NCI-H82 treated with DMSO at 0.1 percent for 48 hours (cell line): ENCODE measurements at regions not wholly inside any gene's neighbourhood (a gene's known extent, or its start where the extent isn't known, plus 50 kb on each side); places are given as distances from the start of the nearest gene placed in this dataset.
"Not testable (repeated sequence)": the region's sequence is repeated elsewhere in the genome, so short reads cannot be mapped to it uniquely, and the experiment has no call there.

Experiments used
- DNase-seq: peaks from one replicate; lab custom pipeline; 2025; ENCODE audit not compliant: unreplicated experiment; lab: John Stamatoyannopoulos, UW

DNA sequence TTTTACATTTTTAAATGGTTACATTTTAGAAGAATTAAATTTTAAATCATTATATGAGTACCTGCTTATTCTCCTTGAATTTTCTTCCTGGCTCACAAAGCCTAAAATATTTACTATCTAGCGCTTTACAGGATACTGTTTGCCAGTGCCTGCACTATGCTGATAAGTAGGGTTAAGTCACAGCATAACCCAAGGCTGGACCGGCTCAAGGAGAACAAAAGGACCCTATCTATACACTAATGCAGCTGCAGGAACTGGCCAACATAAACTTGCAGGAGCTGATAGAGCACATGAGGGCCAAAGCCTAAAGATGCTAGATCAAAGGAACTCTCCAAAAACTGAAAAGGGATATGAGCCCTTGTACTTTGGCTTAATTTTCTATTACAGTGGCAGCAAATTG is 1086.9 kb upstream of the TMPRSS15 start:
- DNase-seq, result no peak

DNA sequence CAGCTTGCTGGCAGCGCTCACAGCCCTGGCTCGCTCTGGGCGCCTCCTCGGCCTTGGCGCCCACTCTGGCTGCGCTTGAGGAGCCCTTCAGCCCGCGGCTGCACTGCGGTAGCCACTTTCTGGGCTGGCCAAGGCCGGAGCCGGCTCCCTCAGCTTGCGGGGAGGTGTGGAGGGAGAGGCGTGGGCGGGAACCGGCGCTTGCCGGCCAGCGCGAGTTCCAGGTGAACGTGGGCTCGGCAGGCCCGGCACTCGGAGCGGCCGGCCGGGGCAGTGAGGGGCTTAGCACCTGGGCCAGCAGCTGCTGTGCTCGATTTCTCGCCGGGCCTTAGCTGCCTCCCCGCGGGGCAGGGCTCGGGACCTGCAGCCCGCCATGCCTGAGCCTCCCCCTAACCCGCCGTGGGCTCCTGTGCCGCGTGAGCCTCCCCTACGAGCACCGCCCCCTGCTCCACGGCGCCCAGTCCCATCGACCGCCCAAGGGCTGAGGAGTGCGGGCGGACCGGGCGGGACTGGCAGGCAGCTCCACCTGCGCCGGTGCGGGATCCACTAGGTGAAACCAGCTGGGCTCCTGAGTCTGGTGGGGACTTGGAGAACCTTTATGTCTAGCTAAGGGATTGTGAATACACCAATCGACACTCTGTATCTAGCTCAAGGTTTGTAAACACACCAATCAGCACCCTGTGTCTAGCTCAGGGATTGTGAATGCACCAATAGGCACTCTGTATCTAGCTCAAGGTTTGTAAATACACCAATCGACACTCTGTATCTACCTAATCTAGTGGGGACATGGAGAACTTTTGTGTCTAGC is 1090.1 kb upstream of the TMPRSS15 start:
- not testable (repeated sequence) for DNase-seq

DNA sequence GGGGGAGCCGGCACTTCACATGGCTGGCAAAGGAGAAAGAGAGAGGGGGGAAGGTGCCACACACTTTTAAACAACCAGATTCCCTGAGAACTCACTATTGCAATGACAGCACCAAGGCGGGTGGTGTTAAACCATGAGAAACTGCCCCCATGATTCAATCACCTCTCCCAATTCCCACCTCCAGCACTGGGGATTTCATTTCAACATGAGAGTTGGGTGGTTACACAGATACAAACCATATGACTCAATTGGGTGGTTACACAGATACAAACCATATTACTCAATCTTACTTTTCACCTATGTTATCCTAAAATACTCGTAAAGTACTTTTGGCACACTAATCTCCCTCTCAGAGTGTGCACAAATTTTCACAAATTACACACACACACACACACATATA is 1097.5 kb upstream of the TMPRSS15 start:
- DNase-seq, result no peak

DNA sequence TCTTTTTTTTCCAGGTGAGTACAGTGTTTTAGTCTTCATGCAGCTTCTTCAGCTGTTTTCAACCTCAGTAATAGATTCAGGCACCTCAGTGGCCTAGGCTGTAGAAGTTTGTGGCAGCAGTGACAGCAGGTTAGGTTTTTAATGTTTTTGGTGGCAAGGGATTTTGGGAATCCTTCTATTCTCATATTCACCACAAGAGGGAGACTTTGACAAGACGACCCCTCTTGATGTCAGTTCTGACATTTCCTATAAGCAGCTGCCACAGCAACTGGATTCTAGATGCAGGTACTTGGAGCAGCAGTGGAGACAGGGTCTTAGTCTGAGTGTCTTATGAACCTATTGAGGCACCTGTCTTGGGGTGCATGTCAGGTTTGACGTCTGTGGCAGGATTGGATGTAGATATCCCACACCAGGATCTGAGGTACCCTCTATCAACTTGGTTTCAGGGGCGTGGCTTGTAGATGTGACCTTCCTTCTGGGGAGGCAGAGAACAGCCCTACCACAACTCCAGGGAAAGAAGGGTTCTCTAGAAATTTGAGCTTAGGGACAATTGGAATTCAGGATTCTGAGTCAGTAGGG is 1104.2 kb upstream of the TMPRSS15 start:
- DNase-seq, result no peak

DNA sequence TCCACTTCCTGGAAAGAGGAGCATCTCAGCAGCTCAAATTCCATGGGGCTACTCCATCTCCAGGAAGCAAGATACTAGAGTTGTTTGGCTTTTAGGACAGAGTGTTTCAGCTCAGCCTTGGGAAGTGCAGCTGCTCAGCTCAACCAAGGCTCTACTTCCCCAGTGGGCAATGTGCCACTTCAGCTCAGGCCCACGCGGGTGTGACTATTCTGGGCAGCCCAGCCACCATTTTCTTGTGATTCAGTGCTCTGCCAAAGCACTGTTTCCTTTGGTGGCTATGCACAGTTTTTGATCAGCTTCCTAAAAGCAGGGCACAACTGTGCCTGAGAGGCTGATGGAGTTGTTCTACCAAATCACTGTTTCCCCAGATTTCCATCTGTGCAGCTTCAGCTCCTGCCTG is 1104.9 kb upstream of the TMPRSS15 start:
- no peak for DNase-seq

DNA sequence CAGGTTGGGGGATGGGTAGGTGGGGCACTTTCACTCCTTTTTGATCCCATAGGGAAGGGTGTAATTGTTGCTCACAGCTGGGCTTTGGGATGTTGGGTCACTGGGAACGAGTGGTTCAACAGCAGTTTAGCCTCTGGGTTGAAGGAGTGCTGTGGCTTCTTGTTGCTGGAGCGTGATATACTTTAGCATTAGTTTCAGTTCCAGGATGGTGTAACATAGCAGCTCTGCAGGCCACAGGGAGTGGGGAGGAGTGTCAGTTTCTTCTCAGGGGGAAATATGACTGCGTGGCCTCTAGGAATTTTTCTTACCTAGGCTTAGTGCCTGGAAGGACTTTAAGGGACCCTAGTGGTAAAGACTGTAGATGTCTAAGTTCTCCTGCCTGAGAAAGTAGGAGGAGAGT is 1105.3 kb upstream of the TMPRSS15 start:
- no peak for DNase-seq

DNA sequence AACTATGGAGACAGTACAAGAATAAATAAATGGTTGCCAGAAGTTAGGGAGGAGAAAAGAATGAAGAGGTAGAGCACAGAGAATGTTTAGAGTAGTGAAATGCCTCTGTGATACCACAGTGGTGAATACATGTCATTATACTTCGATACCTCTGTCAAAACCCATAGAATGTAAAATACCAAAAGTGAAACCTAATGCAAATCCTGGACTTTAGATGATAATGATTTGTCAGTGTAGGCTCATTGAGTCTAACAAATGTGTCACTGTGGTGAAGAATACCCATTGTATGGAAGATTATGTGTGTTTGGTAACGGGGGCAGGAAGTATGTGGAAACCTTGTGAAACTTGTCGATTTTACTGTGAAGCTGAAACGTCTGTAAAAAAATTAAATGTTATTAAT is 1106.5 kb upstream of the TMPRSS15 start:
- DNase-seq, result no peak

DNA sequence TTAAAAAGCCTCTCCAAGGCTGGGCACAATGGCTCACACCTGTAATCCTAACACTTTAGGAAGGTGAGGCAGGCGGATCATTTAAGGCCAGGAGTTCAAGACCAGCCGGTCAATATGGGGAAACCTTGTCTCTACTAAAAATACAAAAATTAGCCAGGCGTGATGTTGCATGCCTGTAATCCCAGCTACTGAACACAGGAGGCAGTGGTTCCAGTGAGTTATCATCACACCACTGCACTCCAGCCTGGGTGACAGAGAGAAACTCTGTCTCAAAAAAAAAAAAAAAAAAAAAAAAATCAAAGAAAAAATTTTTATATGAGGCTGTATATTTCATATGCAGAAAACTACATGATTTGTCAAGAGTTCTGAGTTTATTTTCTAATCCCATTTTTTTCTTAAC is 1107.1 kb upstream of the TMPRSS15 start:
- no peak for DNase-seq

DNA sequence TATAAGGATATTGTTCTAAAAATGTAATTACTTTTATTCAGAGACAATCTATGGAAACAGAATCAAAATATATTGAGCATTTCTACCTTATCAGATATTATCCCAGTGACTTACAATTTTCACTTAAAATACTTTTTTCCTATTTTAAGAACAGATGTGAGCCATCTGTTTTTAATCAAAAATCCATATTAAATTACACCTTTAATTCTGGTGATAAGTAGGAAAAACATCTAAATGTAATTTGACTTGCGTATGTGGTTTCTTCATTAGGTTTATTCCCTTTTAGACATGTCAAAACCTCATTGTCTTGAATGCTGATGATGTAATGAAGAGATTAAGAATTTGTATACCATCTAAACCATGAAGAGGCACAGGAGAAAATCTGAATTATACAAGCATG is 1118.8 kb upstream of the TMPRSS15 start:
- no peak for DNase-seq

DNA sequence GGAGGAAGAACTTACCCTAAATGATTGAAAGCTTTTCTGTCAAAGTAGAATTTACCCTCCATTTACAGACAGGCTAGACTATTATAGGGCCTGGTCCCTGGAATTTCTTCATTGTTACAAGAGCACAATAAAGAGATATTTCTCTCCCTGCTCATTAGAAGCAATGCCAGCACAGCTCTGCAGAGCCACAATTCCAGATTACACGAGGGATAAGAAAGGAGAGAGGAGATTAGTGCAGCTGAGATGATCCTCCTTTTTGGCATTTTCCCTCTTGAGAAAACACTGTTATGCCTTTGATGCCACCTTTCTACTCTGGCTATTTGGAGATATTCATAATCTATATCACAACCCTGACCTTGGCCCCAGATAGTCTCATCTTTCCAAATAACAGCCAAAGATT is 1119.5 kb upstream of the TMPRSS15 start:
- DNase-seq, result no peak

DNA sequence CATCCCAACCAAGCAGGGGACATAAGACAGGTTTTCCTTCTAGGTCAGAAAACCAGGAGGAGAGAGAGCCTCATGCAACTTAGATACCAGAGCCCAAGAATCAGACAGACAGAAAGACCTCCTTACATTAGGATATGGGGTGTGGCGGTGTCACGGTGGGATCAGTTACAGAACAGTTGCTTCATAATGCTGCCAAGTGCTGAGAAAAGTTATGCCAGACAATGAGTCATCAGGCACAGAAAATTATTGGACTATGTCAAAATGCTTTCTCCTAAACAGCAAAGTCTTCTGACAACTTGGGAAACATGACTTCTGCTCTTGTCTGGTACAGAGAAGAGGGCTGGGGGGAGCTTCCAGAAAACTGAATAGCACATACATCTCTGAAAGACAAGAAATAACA is 1120.2 kb upstream of the TMPRSS15 start:
- DNase-seq, result no peak

DNA sequence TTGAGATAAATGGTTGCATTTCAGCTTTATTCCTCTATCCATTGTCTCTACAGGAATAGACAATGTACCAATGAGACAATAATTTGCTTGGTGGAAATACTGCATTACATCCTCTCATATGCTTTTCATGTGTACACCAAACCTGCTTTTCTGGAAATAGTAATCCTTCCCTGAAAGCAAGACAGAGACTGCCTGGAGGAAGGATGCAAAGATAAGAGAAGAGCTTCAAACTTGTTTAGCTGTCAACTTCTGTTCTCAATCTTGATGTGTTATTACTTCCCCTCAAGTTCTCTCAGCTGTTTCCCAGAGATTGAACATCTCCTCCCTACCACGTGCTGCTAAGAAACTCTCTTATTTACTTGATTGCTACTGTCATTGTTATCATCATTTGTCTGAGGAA is 1125.4 kb upstream of the TMPRSS15 start:
- DNase-seq, result no peak

DNA sequence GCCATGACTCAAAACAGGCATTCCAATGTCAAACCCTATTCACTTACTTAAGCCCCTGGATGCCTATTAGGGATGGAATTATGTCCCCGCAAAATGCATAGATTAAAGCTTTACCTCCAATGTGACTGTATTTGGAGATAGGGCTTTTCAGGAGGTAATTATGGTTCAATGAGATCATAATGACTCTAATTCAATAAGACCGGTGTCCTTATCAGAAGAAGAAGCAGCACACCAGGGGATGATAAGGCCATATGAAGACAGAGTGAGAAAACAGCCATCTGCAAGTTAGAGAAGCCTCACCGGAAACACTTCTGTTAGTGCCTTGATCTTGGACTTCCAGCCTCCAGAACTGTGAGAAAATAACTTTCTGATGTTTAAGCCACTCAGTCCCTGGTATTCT is 1131.8 kb upstream of the TMPRSS15 start:
- no peak for DNase-seq

DNA sequence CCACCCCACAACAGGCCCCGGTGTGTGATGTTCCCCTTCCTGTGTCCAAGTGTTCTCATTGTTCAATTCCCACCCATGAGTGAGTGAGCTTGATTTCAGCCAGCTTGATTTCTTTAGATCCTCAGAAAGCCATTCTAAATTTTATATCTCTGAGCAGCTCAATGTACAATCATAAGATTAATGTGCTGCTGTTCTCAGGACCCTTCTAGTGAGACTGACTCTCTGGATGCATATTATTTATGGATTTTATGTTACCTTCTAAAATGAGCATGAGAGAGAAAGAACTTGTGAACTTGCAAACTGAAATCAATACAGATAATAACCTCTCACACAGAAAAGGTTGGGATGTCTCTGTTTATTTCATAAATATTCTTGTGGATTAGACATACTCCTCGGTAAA is 1133.5 kb upstream of the TMPRSS15 start:
- no peak for DNase-seq

DNA sequence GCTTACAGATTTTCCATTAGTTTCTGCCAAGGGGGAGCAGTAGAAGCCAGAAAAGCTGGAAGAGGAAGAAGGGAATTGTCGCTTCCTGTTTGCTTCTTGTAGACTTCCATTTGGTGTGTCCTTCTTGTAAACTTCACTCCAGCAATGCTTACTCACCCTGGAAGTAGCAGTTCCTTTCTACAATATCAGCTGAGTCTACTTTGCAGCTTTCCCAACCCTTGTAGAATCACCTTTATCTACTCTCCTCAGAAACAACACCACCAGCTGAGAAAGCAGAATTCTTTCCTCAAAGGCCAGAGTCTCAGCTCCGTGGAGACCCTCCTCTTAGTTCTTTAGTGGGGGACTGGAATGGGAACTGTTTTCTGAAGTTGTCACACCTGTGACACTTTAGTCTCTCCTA is 1136.7 kb upstream of the TMPRSS15 start:
- no peak for DNase-seq

DNA sequence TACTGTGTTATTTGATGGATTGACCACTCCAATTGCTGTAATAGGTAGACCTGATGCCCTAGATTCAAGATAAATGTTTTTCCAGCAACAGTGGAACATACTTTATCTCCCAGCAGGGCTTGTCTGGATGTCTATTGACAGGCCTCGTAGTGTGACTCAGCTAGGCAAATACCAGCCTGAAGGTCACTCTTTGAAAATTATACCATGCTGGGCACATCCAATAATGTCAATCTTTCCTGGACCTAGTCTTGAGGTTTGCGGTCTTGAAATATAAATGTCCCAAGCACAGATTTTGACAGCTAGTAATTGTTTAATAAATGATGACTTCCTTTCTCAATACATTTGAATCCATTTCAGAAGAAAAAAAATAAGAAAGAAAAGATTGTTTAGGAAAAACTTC is 1138.0 kb upstream of the TMPRSS15 start:
- DNase-seq, result no peak

DNA sequence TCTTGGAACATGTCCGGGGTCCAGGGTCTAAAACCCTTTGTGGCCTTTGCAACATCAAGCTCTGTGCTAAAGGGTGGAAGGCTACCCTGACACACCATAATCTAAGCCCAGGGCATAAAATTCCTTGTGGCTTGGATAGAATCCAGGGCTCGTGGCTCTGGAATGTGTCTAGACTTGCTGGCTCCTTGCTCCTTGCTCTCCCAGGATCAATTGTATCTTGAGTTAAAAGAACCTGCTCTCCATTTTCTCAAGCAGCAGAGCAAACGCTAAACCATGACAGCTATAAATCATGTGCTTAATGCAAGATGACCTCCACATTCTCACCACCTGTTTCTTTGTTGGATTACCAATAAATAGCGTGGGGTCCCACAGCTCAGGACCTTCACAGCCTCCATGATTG is 1140.9 kb upstream of the TMPRSS15 start:
- DNase-seq, result not testable (repeated sequence)

DNA sequence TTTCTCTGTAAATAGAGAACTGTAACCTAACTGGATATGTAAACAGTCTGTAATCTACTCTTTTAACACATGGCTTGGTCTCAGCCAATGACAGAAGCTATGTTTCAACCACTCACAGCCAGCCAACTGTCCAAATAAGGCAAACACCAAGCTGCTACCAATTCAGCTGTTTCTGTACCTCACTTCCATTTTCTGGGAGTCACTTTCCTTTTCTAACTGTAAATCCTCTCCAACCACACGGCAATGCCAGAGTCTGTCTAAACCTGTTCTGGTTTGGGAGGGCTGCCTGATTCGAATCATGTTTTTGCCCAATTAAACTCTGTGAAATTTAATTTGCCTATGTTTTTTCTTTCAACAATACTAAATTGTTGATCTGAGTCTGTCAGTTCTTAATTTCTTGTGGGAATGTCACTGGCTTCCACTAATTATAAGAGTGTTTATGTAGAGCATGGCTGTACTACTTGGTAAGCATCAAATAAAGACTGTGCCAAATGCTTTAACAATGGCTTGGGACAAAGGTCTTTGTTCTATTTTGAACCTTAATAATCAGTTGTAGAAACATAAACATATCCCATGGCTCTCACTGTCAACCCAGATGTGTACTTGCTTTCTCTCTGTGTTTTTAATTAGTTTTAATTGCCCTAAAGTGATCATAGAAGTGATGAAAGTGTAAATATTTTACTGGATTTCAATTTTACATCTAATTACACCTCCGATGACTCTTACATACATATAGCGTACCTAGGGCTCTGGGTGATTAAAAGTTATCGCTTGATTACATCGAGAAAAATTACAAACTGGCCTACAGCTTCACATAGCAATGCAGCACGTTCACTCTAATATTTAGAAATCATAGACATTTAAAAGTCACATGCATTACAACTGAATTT is 1144.6 kb upstream of the TMPRSS15 start:
- no peak for DNase-seq

DNA sequence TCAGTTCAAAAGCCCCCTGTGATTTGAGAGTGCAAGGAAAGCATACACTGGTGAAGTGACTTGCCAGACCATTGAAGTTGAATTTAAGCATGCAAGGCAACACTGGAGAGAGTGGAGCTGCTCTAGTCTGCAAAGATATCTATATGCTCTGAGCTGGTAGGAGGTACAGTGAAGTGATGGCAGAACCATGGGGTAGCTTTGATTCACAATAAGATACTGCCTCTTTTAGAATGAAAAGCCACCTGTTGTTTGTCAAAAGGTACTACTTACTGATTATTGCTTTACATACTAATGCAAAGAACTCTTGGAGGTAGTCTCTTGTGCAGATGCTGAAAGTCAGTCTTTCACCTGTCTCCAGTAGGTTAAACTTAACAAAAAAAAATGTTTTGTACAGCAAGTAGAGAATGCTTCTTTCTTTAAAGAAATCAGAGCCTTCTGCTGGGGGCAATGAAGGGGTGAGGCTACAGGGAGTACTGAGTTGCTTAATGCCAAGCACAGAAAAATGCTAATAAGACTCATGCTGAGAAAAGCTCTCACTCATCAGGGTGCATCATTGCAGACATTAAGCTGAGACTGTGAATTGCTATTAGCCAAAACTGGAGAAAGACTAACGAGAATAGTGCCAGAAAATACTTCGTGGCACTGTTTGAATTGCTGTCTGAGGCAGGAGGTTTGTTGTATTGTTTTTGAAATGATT is 1150.5 kb upstream of the TMPRSS15 start:
- DNase-seq, result no peak

DNA sequence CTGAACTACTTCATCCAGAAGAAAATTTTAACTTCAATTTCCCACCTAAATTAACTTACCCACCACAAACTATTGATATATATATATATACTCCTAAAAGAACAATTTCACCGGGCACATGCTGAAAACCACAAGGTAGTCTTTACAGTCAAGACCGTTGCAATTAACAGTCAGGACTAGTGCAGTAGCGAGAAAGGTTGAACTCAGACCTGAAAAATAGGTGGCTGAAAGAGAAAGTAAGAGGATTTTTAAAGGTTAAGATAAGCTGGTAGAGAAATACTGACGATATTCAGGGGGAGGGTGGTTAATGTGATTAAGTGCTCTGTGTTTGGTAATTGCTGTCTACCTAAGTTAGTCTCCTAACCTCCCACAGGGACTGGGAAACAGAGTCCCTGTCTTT is 1153.5 kb upstream of the TMPRSS15 start:
- DNase-seq, result no peak

DNA sequence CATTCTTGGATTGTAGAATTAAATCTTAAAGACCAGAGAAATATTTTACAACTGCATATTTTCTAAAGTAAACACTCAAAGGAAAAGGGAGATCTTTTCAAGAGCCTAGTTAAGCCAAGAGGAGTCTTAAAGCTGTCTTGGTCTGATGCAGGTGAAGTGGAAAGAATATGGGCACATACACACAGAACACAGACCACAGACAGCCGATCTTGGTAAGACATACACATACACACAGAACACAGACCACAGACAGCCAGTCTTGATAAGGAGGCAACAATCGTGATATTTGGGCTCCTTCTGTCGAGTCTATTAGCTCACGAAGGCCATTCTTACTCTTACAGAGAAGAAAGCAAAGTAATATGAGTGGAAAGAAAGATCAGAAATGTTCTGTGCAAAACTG is 1153.9 kb upstream of the TMPRSS15 start:
- no peak for DNase-seq
